Heart left ventricle (tissue), 16 donors: ENCODE measurements at regions not wholly inside any gene's neighbourhood (a gene's known extent, or its start where the extent isn't known, plus 50 kb on each side); places are given as distances from the start of the nearest gene placed in this dataset.

Source experiments
- ATAC-seq, 4 donors: fragments of 200-7000 bp; cut with Tn5 transposase; one replicate each; pipeline ENCODE4 v1.9.1; 2020 to 2022; ENCODE audit warnings: moderate library complexity in 4 of 4, mild to moderate bottlenecking in 3 of 4, moderate number of reproducible peaks in 1 of 4
- DNase-seq, 5 donors: peaks; one replicate each; pipeline ENCODE4 v3.0.0-alpha.2; 2020
- H3K27ac ChIP-seq, 12 donors: fragments of 200-600 bp; sonication (generic) in 4 of 12; one replicate each; pipeline versions ENCODE4 v1.5.0 to v1.8.0; 2016 to 2022; ENCODE audit warnings: mild to moderate bottlenecking in 2 of 12
- H3K27me3 ChIP-seq, 9 donors: fragments of 200-600 bp; sonication (generic) in 2 of 9; one replicate each; pipeline versions ENCODE4 v1.5.1 to v1.8.0; 2016 to 2022; ENCODE audit warnings: mild to moderate bottlenecking in 3 of 9
- H3K36me3 ChIP-seq, 9 donors: fragments of 200-600 bp; sonication (generic) in 2 of 9; one replicate each; pipeline versions ENCODE4 v1.5.0 to v1.8.0; 2018 to 2022; ENCODE audit warnings: mild to moderate bottlenecking in 2 of 9
- H3K4me1 ChIP-seq, 12 donors: fragments of 200-600 bp; sonication (generic) in 4 of 12; one replicate each; pipeline versions ENCODE4 v1.5.0 to v1.8.0; 2016 to 2022; ENCODE audit warnings: mild to moderate bottlenecking in 3 of 12
- H3K4me3 ChIP-seq, 12 donors: fragments of 200-600 bp; sonication (generic) in 4 of 12; one replicate each; pipeline versions ENCODE4 v1.5.0 to v1.8.0; 2017 to 2022; ENCODE audit warnings: mild to moderate bottlenecking in 9 of 12, moderate library complexity in 4 of 12
- H3K9me3 ChIP-seq, 12 donors: fragments of 200-600 bp; sonication (generic) in 4 of 12; one replicate each; pipeline versions ENCODE4 v1.5.0 to v1.8.0; 2016 to 2022; ENCODE audit warnings: mild to moderate bottlenecking in 1 of 12
- POLR2A ChIP-seq, 2 donors: fragments of 450-650 bp; IDR thresholded peaks; one replicate each; pipeline ENCODE4 v1.6.1; 2017; ENCODE audit warnings: antibody characterized with exemption in 2 of 2, mild to moderate bottlenecking in 2 of 2, moderate library complexity in 2 of 2
- WGBS, 4 donors: extraction: QIAGEN DNeasy Blood & Tissue Kit in 2 of 4; methylation state at CpG; one replicate each; pipeline versions ENCODE4 v1.1.5 to v1.1.7; 2013 to 2018; 5-methylcytosine and 5-hydroxymethylcytosine counted together
- intact Hi-C, 10 donors: fragments of 100-400 bp; cut with DNase I; formaldehyde crosslinking; loops; one replicate each; pipeline versions ENCODE4 v1.11.1 to v1.14.2; 2022
- TF ChIP-seq, protein P1 (sequence below), 12 donors: fragments of 200-600 bp; sonication (generic) in 4 of 12; IDR thresholded peaks; one replicate each; pipeline versions ENCODE4 v1.5.0 to v1.8.0; 2018 to 2022; ENCODE audit warnings: antibody characterized with exemption in 12 of 12, mild to moderate bottlenecking in 5 of 12
- donor health status: ischemic (EF 13 %, LVEDD 7.1; RV severe dilation, severe dysfunction).
- donor health status: healthy with polysubstance abuse.
- donor health status: DM: no; HTN: yes; CAD: no.
- donor health status: DM: no; HTN: no; CAD: no.
- donor health status: ischemic (EF 25% LVEDD 6.9; RV normal size, moderate dysfunction).
- donor health status: ischemic (EF 25% LVEDD 5.7; RV mildly dilated, moderate dysfunction).
- donor health status: healthy.
- donor health status: DM: yes; HTN: yes; CAD: no.
- donor health status: ischemic (EF 35%, LVEDD 5.7; RV mildly dilated, moderate dysfunction).
- donor health status: nonischemic (EF 11% LVEDD 7.7; RV severe dilation, severe dysfunction).
- donor health status: DM: yes; HTN: yes; CAD: no.
- donor health status: PGD.
- donor health status: ischemic (EF 29% LVEDD 5.4; RV normal size, mild dysfunction).
- donor health status: nonischemic (EF 23%, LVEDD 6.1; RV moderate dilation, normal function).

DNA sequence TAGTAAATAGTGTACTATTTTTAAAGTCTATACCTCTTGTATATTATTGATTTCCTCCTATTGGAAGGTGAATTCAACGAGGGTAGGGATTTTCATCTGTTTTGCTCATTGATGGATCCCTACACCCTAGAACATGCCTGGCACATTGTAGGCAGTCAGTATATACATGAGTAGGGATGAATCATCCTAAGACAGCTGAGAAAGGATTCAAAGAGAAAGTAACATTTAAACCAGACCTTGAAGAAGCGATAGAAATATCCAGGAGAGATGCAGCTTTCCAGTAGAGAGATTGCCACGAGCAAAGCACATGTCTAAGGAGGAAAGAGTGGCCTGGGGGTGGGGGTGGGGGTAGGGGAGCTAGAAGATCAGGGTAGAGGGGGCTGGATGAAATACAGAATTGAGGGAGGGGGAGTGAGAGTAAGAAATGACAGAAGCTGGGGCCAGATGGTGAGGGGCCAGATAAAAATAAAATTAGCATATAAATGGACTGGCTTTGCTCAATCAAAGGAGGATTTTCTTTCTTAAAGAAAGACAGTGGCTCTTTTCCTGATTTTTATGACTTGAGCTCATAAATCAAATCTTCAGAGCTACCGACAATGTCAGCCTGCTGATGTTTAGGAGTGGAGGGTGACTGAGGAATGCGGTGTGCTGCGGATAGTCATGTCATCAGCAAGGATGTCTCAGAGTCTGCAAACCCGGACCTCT is 168.2 kb downstream of the SAMD5 start:
- Histone ChIP-seq H3K27me3 (no peaks in the 10 kb centered on the region), H3K4me1 (no peaks in the 10 kb centered on the region), H3K27ac (no peak overlapping the region), H3K36me3 (no peaks in the 10 kb centered on the region), H3K4me3 (no peak overlapping the region), H3K9me3 (peaks cover 0 to 2% (median 0%) of the 10 kb centered on the region in 12 donors)
- intact Hi-C loops, result no loop called here
- TF ChIP-seq, protein P1, sequence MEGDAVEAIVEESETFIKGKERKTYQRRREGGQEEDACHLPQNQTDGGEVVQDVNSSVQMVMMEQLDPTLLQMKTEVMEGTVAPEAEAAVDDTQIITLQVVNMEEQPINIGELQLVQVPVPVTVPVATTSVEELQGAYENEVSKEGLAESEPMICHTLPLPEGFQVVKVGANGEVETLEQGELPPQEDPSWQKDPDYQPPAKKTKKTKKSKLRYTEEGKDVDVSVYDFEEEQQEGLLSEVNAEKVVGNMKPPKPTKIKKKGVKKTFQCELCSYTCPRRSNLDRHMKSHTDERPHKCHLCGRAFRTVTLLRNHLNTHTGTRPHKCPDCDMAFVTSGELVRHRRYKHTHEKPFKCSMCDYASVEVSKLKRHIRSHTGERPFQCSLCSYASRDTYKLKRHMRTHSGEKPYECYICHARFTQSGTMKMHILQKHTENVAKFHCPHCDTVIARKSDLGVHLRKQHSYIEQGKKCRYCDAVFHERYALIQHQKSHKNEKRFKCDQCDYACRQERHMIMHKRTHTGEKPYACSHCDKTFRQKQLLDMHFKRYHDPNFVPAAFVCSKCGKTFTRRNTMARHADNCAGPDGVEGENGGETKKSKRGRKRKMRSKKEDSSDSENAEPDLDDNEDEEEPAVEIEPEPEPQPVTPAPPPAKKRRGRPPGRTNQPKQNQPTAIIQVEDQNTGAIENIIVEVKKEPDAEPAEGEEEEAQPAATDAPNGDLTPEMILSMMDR (IDR thresholded peaks at IDR 0.05), result no peak
- TF ChIP-seq POLR2A (IDR thresholded peaks at IDR 0.05), result no peak
- ATAC-seq, result no peak
- 69 to 72% (median 71%) methylated on average over 7 of the region's 7 CpGs for WGBS, 4 donors
- DNase-seq, result no peak

DNA sequence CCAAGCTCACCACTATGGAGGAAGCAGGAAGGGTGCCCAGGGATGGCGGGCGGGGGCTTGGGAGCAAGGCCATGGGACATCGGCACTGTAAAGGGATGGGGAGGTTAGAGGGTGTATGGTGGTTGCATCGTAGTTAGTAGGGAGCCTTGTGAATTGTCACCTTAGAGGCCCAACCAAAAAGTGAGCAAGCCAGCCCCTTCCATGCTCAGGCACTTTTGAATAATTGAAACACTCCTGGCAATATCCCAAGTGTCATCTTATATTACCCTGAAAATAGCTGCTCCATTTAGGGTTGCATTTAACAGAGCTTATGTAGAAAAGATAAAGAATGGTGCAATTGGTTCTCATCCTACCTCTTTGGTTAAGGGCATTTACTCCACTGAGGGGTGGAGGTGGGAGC is 169.2 kb downstream of the SAMD5 start:
- intact Hi-C loops, result no loop called here
- 64 to 79% (median 67%) methylated on average over 4 of the region's 4 CpGs for WGBS, 4 donors
- no peak overlapping the region for H3K4me3 ChIP-seq
- no peak for ATAC-seq
- no peaks in the 10 kb centered on the region for H3K36me3 ChIP-seq
- DNase-seq, result no peak
- H3K4me1 ChIP-seq, result no peaks in the 10 kb centered on the region
- no peaks in the 10 kb centered on the region for H3K27me3 ChIP-seq
- TF ChIP-seq, protein P1 (IDR thresholded peaks at IDR 0.05), result no peak
- no peak for TF ChIP-seq POLR2A (IDR thresholded peaks at IDR 0.05)
- H3K9me3 ChIP-seq, result no peaks in the 10 kb centered on the region
- no peak overlapping the region for H3K27ac ChIP-seq

DNA sequence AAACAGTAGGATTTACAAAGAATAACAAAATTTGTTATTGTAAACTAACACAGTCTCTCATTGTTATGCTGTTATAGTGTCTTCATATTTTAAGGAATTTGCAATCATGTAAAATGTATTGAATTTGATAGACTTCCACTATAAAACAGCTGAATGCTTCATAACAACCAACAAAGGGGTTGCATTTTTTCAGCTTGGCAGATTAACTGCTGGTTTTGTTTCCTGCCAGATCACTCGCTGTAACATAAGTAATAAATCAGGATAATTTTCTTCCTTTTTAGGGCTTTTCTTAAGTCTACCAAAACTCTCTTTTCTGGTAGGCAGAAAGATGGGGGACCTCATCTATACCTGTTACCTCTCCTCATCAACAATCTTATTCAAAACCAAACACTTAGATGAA is 169.8 kb downstream of the SAMD5 start:
- no peak overlapping the region for H3K4me3 ChIP-seq
- no peaks in the 10 kb centered on the region for H3K4me1 ChIP-seq
- H3K9me3 ChIP-seq, result no peaks in the 10 kb centered on the region
- ATAC-seq (no peak), DNase-seq (no peak)
- TF ChIP-seq POLR2A (IDR thresholded peaks at IDR 0.05), result no peak
- TF ChIP-seq, protein P1 (IDR thresholded peaks at IDR 0.05), result no peak
- intact Hi-C loops, result no loop called here
- no peaks in the 10 kb centered on the region for H3K36me3 ChIP-seq
- 72 to 78% (median 74%) methylated on average over 1 of the region's 1 CpG for WGBS, 4 donors
- no peak overlapping the region for H3K27ac ChIP-seq
- no peaks in the 10 kb centered on the region for H3K27me3 ChIP-seq

DNA sequence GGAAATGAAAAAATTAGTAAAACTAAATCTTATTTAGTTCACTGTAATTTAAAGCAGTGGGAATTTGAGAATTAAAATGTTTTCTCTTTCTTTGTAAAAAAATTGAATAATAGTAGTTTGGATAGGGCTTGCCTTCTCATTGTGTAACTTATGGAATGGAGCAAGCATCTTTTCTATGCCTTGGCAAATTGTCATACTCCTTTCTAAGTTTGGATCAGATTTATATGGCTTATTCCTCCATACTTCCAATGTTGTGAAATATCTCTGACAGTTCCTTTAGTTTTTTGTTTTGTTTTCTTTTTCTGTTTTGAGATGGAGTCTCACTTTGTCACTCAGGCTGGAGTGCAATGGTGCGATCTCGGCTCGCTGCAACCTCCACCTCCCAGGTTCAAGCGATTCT is 176.4 kb downstream of the SAMD5 start:
- 95 to 98% (median 97%) methylated on average over 4 of the region's 4 CpGs for WGBS, 4 donors
- Histone ChIP-seq H3K27me3 (no peaks in the 10 kb centered on the region), H3K9me3 (no peaks in the 10 kb centered on the region), H3K36me3 (no peaks in the 10 kb centered on the region), H3K4me3 (no peak overlapping the region), H3K27ac (no peak overlapping the region), H3K4me1 (no peaks in the 10 kb centered on the region)
- TF ChIP-seq POLR2A (IDR thresholded peaks at IDR 0.05), result no peak
- TF ChIP-seq, protein P1 (IDR thresholded peaks at IDR 0.05), result no peak
- DNase-seq, result no peak
- no peak for ATAC-seq
- intact Hi-C loops, result no loop called here
